ENCODE measurements at regions not wholly inside any gene's neighbourhood (a gene's known extent, or its start where the extent isn't known, plus 50 kb on each side); places are given as distances from the start of the nearest gene placed in this dataset.
"Not testable (repeated sequence)": the region's sequence is repeated elsewhere in the genome, so short reads cannot be mapped to it uniquely, and the experiment has no call there.

GRCh38 chr6:126824226-126824625, 294.2 kb upstream of the RSPO3 start:
- DNase-seq = no peak

DNA sequence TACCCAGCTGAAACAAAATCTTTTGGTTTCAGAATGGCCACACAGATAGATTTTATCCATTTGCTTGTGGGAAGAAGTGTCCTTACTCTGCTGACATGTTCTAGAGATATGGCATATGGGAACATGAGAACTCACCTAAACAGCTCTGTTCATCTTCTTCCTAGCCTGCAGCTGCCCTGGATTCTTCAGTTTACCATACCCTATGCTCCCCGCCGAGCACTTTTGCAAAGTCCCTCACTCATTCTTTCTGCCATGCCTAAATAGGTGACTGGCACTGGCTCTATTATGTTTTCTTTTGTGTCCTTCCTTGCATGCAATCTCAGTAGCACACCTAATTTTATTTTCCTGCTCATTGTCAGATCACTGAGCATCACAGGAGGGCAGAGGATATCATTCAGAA, 293.7 kb upstream of the RSPO3 start:
- no peak for DNase-seq

GRCh38 chr6:126826166-126826714, 292.2 kb upstream of the RSPO3 start:
- no peak for DNase-seq

DNA sequence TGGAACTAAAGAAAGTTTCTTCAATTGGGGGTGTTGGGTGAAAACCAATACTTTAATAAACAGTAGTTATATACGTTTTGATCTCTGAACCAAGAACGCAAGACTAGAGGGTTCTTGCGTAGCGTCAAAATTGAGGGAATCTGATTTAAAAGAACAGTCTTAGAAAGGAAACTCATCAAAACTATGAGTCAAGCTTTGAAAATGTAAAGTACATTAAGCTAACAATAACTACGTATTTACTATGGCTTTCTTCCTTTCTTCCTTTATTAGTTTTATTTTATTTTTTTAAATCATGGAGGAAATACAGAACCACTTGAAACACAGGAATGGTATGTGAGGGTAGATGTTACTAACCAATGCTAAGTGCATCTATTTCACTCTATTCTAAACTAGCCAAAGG, 287.0 kb upstream of the RSPO3 start:
- DNase-seq = no peak

- DNase-seq = no peak
These were observed 275.7 kb upstream of the RSPO3 start for GRCh38 chr6:126842769-126843168.

- DNase-seq = no peak
These were observed 270.4 kb upstream of the RSPO3 start for GRCh38 chr6:126848119-126848518.

DNA sequence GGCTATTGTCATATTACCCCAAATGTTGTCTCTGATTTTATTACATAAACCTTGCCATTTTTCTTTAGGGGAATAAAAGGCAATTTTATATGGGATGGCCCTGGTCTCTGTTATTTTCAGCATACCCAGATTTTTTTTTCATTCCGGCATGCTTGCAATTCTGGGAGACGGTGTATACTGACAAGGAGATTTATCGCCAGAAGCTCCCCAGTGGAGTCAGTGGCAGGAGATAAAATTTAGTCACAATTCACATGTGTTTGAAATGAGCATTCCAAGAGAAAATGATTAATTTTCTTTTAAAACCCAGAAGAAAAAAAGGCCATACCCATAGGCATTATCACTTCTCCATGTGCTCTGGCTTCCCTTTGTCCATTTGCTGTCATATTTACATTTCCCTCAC, 250.8 kb upstream of the RSPO3 start:
- DNase-seq = no peak

GRCh38 chr6:126873351-126873750, 245.1 kb upstream of the RSPO3 start:
- no peak for DNase-seq

GRCh38 chr6:126873791-126874190, 244.7 kb upstream of the RSPO3 start:
- no peak for DNase-seq

DNA sequence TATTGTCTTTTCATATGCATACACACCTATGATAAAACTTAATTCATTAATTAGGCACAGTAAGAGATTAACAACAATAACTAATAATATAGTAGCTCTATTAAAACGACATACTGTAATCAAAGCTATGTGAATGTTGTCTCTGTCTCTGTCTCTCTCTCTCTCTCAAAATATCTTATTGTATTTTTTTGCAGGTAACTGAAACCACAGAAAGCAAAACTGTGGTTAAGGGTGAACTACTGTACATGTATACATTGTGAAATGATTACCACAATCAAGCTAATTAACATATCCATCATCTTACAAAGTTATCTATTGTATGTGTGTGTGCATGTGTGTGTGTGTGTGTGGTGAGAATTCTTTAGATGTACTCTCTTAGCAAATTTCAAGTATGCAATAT, 242.0 kb upstream of the RSPO3 start:
- DNase-seq = no peak

DNA sequence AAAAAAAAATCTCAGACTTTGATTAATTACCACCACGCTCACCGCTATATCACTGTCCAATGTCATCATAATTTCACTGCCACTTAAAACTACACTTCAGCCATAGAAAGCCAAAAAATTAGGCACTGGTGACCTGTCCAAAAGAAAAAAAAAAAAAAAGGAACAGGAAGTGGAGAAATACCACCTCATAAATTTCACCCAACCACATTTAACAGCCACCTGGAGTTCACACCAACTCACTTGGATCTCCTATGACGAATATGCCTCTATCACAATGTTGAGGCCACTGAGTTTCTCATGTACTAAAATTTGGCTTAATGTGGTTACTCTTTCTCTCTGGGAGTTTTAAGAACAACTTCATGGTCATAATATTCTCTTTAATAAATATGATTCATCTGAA, 237.5 kb upstream of the RSPO3 start:
- DNase-seq = no peak

DNA sequence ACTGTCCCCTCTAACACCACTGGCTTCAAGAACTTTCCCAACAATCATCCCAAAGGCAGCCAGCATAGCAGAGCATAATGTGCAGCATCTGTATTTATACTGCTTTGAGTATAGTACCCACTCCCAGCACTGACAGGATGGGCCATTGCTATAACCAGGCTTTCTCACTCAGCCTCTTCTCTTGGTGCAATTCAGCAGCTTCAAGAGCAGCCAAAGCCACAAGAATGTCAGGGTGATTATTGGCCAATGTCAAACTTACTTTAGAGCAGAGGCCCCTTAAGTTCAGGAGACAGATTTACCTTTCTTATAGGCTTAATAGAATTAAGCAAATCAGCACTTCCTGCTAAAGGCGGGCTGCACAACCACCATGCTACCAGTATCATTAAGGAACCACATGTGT, 232.4 kb upstream of the RSPO3 start:
- DNase-seq = no peak

GRCh38 chr6:126888727-126889725, 229.4 kb upstream of the RSPO3 start:
- no peak for DNase-seq

DNA sequence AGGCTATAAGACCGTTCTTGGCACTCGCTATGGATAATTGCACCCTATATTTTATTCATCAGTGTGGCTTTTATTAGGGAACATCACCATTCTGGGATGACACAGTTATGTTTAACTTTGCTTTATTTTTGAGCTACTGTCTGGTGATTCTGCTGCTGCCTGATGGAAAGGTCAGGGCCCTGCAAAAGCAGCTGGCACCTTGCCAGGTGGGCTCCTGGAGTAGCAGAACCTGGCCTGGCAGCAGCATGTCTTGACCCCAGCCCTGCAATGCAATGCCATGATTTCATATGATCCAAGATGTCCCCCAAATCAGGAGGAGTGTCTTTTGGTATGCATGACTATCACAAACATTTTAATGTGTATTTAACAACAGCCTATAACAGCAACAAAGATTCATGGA, 228.4 kb upstream of the RSPO3 start:
- DNase-seq = no peak

GRCh38 chr6:126891158-126891557, 227.3 kb upstream of the RSPO3 start:
- no peak for DNase-seq

- DNase-seq = not testable (repeated sequence)
These were observed 225.6 kb upstream of the RSPO3 start for GRCh38 chr6:126892869-126893268.

GRCh38 chr6:126897758-126898157, 220.7 kb upstream of the RSPO3 start:
- no peak for DNase-seq

- no peak for DNase-seq
These were observed 214.3 kb upstream of the RSPO3 start for GRCh38 chr6:126904176-126904575.

DNA sequence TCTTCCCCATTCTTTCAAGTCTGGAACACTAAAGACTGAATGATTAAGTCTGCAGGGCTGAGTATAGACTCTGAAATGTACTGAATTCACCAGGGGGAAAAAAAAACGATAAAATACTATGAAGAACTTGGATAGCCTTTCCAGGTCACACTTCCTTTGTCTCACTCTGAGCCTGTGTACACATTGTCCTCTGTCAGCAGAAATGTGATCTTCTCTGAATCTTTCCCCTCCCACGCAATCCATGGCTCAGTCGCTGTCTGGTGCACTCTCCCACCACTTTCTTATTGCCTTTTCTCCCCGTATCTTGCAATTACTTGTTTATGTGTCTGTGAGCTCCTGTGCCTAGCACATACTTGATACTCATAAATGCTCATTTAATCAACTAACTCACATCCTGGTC, 212.6 kb upstream of the RSPO3 start:
- DNase-seq = no peak

DNA sequence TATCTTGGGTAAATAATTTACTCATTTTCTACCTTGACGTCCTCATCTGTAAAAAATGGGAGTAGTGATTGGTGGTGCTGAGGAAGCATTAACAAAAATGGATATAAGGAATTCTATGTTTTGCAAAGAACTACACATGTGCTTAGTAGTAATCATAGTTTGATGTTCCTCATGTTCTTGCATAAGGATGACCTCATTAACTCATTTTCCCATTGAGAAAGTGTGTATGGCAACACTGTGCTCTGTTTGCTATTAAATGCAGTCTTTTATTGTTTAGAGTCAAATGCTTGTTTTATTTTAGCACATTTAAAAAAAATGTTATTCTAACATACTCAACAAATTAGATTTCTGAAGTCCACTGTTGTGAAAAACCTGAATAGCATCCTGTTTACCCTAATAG, 211.2 kb upstream of the RSPO3 start:
- DNase-seq = no peak

- DNase-seq = no peak
These were observed 210.5 kb upstream of the RSPO3 start for GRCh38 chr6:126907996-126908395.

DNA sequence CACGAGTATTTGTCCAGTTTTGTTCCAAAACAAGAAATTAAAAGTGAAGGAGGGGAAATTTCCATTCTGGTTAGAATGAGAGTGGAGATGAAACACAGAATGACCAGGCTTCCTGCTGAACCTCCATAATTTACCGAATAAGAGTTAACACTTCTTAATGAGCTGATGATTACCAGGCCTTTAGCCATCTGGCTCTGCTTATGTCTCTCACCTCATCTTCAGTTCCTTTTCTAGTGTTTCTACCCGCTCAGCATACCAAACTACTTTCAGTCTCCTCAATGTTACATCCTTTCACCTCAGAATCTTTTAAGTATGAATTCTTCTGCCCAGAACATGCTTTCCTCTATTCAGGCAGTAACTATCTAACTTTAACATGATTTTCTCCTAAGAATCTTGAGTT, 209.0 kb upstream of the RSPO3 start:
- no peak for DNase-seq

GRCh38 chr6:126913651-126914050, 204.8 kb upstream of the RSPO3 start:
- DNase-seq = no peak

DNA sequence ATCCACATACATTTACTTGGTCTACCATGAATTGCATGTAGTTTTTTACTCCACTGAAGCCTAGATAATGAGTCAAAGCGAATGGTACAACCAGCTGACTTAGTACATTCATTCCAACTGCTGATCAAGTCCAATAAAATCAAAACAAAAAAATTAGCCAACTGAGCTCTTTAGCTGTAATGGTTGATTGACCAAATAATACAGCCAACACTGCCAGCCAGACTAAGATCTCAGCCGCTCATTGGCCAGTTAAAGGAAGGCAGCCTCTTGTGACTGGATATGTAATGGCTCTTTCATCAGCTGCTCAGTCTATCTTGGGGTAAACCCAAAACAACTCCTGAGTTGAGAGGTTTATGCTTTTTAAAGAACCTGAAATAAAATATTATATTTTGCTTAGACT, 204.3 kb upstream of the RSPO3 start:
- no peak for DNase-seq

- no peak for DNase-seq
These were observed 203.7 kb upstream of the RSPO3 start for GRCh38 chr6:126914801-126915200.

Data from amniotic stem cell (primary cell).